ENCODE measurements at regions not wholly inside any gene's neighbourhood (a gene's known extent, or its start where the extent isn't known, plus 50 kb on each side); places are given as distances from the start of the nearest gene placed in this dataset.

- H3K27me3 ChIP-seq, result no peaks in the 10 kb centered on the region
- no peaks in the 10 kb centered on the region for H3K4me1 ChIP-seq
- no peaks in the 10 kb centered on the region for H3K9me3 ChIP-seq
- no peak for DNase-seq (ENCODE audit: low spot score in 2 of 2)
- TF ChIP-seq CTCF (IDR thresholded peaks at IDR 0.05) (no peak), POLR2A (IDR thresholded peaks at IDR 0.05) (no peak), POLR2AphosphoS5 (IDR thresholded peaks at IDR 0.05) (no peak)
- intact Hi-C loops (cut with DNase I; ENCODE audit: low total_unique reads), result no loop called here
- H3K4me3 ChIP-seq, result no peak overlapping the region
- H3K36me3 ChIP-seq, result no peaks in the 10 kb centered on the region
- H3K27ac ChIP-seq, result no peak overlapping the region
Observed at GRCh38 chr15:96170979-96171739, 159.3 kb upstream of the NR2F2 start.

- Histone ChIP-seq H3K27ac (no peak overlapping the region), H3K9me3 (no peaks in the 10 kb centered on the region), H3K4me3 (no peak overlapping the region), H3K4me1 (no peaks in the 10 kb centered on the region), H3K36me3 (no peaks in the 10 kb centered on the region), H3K27me3 (no peaks in the 10 kb centered on the region)
- DNase-seq (ENCODE audit: low spot score in 2 of 2), result no peak
- TF ChIP-seq POLR2A (IDR thresholded peaks at IDR 0.05) (no peak), POLR2AphosphoS5 (IDR thresholded peaks at IDR 0.05) (no peak), CTCF (IDR thresholded peaks at IDR 0.05) (no peak)
- intact Hi-C loops (cut with DNase I; ENCODE audit: low total_unique reads), result no loop called here
Observed at GRCh38 chr15:96171853-96172296, 158.6 kb upstream of the NR2F2 start.

DNA sequence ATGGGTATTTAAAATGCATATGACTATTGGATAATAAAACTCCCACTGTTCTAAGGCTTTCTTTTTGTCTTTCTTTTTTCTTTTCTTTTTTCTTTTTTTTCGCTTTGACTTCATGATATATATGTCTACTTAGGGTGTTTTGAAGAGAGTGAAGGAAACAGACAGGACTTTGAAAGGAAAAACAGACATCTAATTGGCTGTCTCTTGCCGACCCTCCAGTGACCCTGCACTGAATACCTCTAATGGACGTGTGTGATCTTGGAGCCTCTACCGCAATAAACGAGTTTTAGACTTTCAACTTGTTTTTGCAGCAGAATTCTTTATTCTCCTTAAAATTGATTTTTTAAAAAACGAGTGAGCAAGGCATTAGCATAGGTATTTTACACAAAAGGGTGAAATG lies 158.1 kb upstream of the NR2F2 start:
- Histone ChIP-seq H3K27ac (no peak overlapping the region), H3K4me1 (no peaks in the 10 kb centered on the region), H3K9me3 (no peaks in the 10 kb centered on the region), H3K27me3 (no peaks in the 10 kb centered on the region), H3K4me3 (no peak overlapping the region), H3K36me3 (no peaks in the 10 kb centered on the region)
- DNase-seq (ENCODE audit: low spot score in 2 of 2), result no peak
- intact Hi-C loops (cut with DNase I; ENCODE audit: low total_unique reads), result no loop called here
- TF ChIP-seq CTCF (IDR thresholded peaks at IDR 0.05) (no peak), POLR2AphosphoS5 (IDR thresholded peaks at IDR 0.05) (no peak), POLR2A (IDR thresholded peaks at IDR 0.05) (no peak)

DNA sequence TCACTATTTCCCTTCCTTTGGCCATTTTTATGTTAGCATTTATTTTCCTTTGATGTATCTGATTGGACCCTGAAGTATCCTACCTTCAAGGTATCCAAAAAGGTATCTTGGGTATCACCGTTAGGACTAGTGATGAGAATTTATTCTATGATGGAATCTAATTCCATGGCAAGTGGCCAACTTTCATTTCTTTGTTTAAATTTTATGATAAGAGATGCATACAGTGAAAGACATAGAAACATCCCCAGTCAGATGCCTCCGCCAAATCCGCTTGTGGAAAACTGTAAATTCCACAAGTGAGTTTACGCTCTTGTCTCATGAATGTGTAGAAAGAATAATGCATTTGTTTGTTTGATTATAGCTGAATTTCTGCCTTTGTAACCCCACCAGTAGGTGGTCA lies 153.7 kb upstream of the NR2F2 start:
- no peak for TF ChIP-seq CTCF (IDR thresholded peaks at IDR 0.05)
- no peak for TF ChIP-seq POLR2A (IDR thresholded peaks at IDR 0.05)
- no peak for TF ChIP-seq POLR2AphosphoS5 (IDR thresholded peaks at IDR 0.05)
- no peak for DNase-seq (ENCODE audit: low spot score in 2 of 2)
- intact Hi-C loops (cut with DNase I; ENCODE audit: low total_unique reads), result no loop called here
- H3K4me1 ChIP-seq, result no peaks in the 10 kb centered on the region
- no peaks in the 10 kb centered on the region for H3K36me3 ChIP-seq
- H3K9me3 ChIP-seq, result no peaks in the 10 kb centered on the region
- H3K27ac ChIP-seq, result no peak overlapping the region
- H3K4me3 ChIP-seq, result no peak overlapping the region
- no peaks in the 10 kb centered on the region for H3K27me3 ChIP-seq

DNA sequence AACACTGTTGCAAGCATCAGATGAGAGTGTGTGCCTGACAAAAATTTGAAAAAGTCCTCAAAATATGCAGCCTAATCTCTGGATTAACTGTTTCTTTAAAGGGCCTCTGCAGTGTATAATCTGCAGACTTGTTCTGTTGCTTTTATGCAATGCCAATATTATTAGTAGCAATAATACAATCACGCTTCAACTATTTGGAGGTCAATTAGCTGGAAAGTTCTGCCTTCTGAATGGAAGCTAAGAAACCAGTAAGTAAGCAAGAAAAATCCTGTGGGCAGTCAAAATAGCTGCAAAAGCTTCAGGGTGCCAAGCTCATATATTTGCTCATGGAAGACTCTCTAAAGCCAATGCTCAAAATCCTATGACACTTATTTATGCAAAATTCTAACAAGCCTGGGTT lies 153.2 kb upstream of the NR2F2 start:
- no peaks in the 10 kb centered on the region for H3K9me3 ChIP-seq
- H3K36me3 ChIP-seq, result no peaks in the 10 kb centered on the region
- no peak overlapping the region for H3K4me3 ChIP-seq
- H3K27ac ChIP-seq, result no peak overlapping the region
- intact Hi-C loops (cut with DNase I; ENCODE audit: low total_unique reads), result no loop called here
- no peaks in the 10 kb centered on the region for H3K4me1 ChIP-seq
- TF ChIP-seq POLR2A (IDR thresholded peaks at IDR 0.05) (no peak), CTCF (IDR thresholded peaks at IDR 0.05) (no peak), POLR2AphosphoS5 (IDR thresholded peaks at IDR 0.05) (no peak)
- DNase-seq (ENCODE audit: low spot score in 2 of 2), result no peak
- H3K27me3 ChIP-seq, result no peaks in the 10 kb centered on the region
